Breast epithelium (tissue), 3 donors: ENCODE measurements at regions not wholly inside any gene's neighbourhood (a gene's known extent, or its start where the extent isn't known, plus 50 kb on each side); places are given as distances from the start of the nearest gene placed in this dataset.

Experiments used
- CTCF ChIP-seq, 3 donors: fragments of 450-650 bp; IDR thresholded peaks; one replicate each; pipeline ENCODE4 v1.5.1; 2016 to 2017; ENCODE audit warnings: antibody characterized with exemption in 3 of 3, mild to moderate bottlenecking in 3 of 3, moderate library complexity in 3 of 3
- POLR2A ChIP-seq: fragments of 450-650 bp; IDR thresholded peaks from one replicate; pipeline ENCODE4 v1.6.1; 2016; ENCODE audit warnings: antibody characterized with exemption, mild to moderate bottlenecking, moderate library complexity
- POLR2AphosphoS5 ChIP-seq, 3 donors: sonication (generic); formaldehyde crosslinking; IDR thresholded peaks; one replicate each; pipeline ENCODE4 v1.6.1; 2017; ENCODE audit warnings: antibody characterized with exemption in 3 of 3

- TF ChIP-seq POLR2A (no peak), CTCF (IDR thresholded peaks at IDR 0.05) (no peak), POLR2AphosphoS5 (IDR thresholded peaks at IDR 0.05) (no peak)
Observed at GRCh38 chr1:4002061-4002521, 102.0 kb upstream of the C1orf174 start.
